GM18498 (cell line): ENCODE measurements at regions not wholly inside any gene's neighbourhood (a gene's known extent, or its start where the extent isn't known, plus 50 kb on each side); places are given as distances from the start of the nearest gene placed in this dataset.
"Not testable (repeated sequence)": the region's sequence is repeated elsewhere in the genome, so short reads cannot be mapped to it uniquely, and the experiment has no call there.

Source experiments
- ATAC-seq: cut with Tn5 transposase; IDR thresholded peaks from one replicate; pipeline ENCODE4 v1.9.1; 2021; ENCODE audit warnings: mild to moderate bottlenecking, moderate library complexity; ENCODE audit not compliant: unreplicated experiment

- ATAC-seq: no peak
These were observed 320.1 kb downstream of the DAD1 start for GRCh38 chr14:22268875-22269274.

GRCh38 chr14:22266683-22267082, 322.3 kb downstream of the DAD1 start:
- ATAC-seq: no peak

- no peak for ATAC-seq
These were observed 322.9 kb downstream of the DAD1 start for GRCh38 chr14:22266142-22266442.

GRCh38 chr14:22265319-22266141, 323.5 kb downstream of the DAD1 start:
- ATAC-seq: no peak

- ATAC-seq: no peak
These were observed 324.3 kb downstream of the DAD1 start for GRCh38 chr14:22264759-22265158.

- no peak for ATAC-seq
These were observed 325.1 kb downstream of the DAD1 start for GRCh38 chr14:22263961-22264360.

- no peak for ATAC-seq
These were observed 326.1 kb downstream of the DAD1 start for GRCh38 chr14:22262881-22263280.

- ATAC-seq: no peak
These were observed 333.7 kb downstream of the DAD1 start for GRCh38 chr14:22255017-22255950.

GRCh38 chr14:22252686-22253085, 336.3 kb downstream of the DAD1 start:
- ATAC-seq: no peak

- ATAC-seq: no peak
These were observed 337.9 kb downstream of the DAD1 start for GRCh38 chr14:22251090-22251489.

GRCh38 chr14:22249770-22250169, 339.3 kb downstream of the DAD1 start:
- no peak for ATAC-seq

- no peak for ATAC-seq
These were observed 344.9 kb downstream of the DAD1 start for GRCh38 chr14:22243971-22244581.

GRCh38 chr14:22238320-22238719, 350.7 kb downstream of the DAD1 start:
- not testable (repeated sequence) for ATAC-seq

GRCh38 chr14:22233377-22233776, 355.6 kb downstream of the DAD1 start:
- no peak for ATAC-seq

GRCh38 chr14:22232933-22233332, 356.1 kb downstream of the DAD1 start:
- no peak for ATAC-seq

GRCh38 chr14:22232486-22232885, 356.5 kb downstream of the DAD1 start:
- no peak for ATAC-seq

GRCh38 chr14:22231018-22231417, 358.0 kb downstream of the DAD1 start:
- ATAC-seq: peak; percentile 80

GRCh38 chr14:22230517-22230916, 358.5 kb downstream of the DAD1 start:
- no peak for ATAC-seq

- ATAC-seq: no peak
These were observed 361.9 kb downstream of the DAD1 start for GRCh38 chr14:22227084-22227483.

- ATAC-seq: no peak
These were observed 362.6 kb downstream of the DAD1 start for GRCh38 chr14:22226381-22226780.

- ATAC-seq: no peak
These were observed 363.4 kb downstream of the DAD1 start for GRCh38 chr14:22225516-22226140.
